CD4-positive, alpha-beta T cell (primary cell): ENCODE measurements at regions not wholly inside any gene's neighbourhood (a gene's known extent, or its start where the extent isn't known, plus 50 kb on each side); places are given as distances from the start of the nearest gene placed in this dataset.

Experiments used
- ATAC-seq: fragments of 200-7000 bp; cut with Tn5 transposase; one replicate; pipeline ENCODE4 v1.10.0; 2022; ENCODE audit warnings: mild to moderate bottlenecking; ENCODE audit not compliant: poor library complexity
- CTCF ChIA-PET: fragments of 350-600 bp; sonication (Branson Sonifier 250); formaldehyde crosslinking; loops from one replicate; lab custom pipeline; 2021; ENCODE audit warnings: antibody characterized with exemption, inconsistent platforms; lab: Charles Lee
- POLR2A ChIA-PET: fragments of 350-600 bp; sonication (Branson Sonifier 250); formaldehyde crosslinking; loops from one replicate; lab custom pipeline; 2021; ENCODE audit warnings: antibody characterized with exemption, inconsistent platforms; lab: Charles Lee
- DNase-seq, 14 experiments: peaks; one replicate each; pipeline ENCODE4 v3.0.0-alpha.2; 2013 to 2020; ENCODE audit warnings: mixed read lengths in 2 of 14
- H3K27ac ChIP-seq, 2 donors: one replicate each; pipeline versions ENCODE4 v1.5.1 to v1.7.0; 2013; ENCODE audit warnings: low read length in 2 of 2, low read depth in 1 of 2, mild to moderate bottlenecking in 1 of 2
- H3K27me3 ChIP-seq, 2 experiments: 1 replicate in 1 of 2; 2 replicates in 1 of 2; pipeline versions ENCODE4 v1.6.1 to v1.7.0; 2013; ENCODE audit warnings: low read length in 2 of 2, control low read depth in 1 of 2, mild to moderate bottlenecking in 1 of 2, moderate library complexity in 1 of 2; ENCODE audit not compliant: insufficient read depth in 2 of 2, control insufficient read depth in 1 of 2
- H3K36me3 ChIP-seq: one replicate; pipeline ENCODE4 v1.6.1; 2013; ENCODE audit warnings: low read length, control low read depth; ENCODE audit not compliant: insufficient read depth
- H3K4me1 ChIP-seq: one replicate; pipeline ENCODE4 v1.6.1; 2013; ENCODE audit warnings: low read length, control low read depth; ENCODE audit not compliant: insufficient read depth
- H3K4me3 ChIP-seq: one replicate; pipeline ENCODE4 v1.5.1; 2013; ENCODE audit warnings: mild to moderate bottlenecking, low read length, moderate library complexity
- H3K9me3 ChIP-seq, 2 experiments: 1 replicate in 1 of 2; 2 replicates in 1 of 2; pipeline versions ENCODE4 v1.6.1 to v1.7.0; 2013; ENCODE audit warnings: low read length in 2 of 2, mild to moderate bottlenecking in 2 of 2, control low read depth in 1 of 2, moderate library complexity in 1 of 2; ENCODE audit not compliant: control insufficient read depth in 1 of 2, insufficient read depth in 1 of 2
- H3K27ac Mint-ChIP-seq: one replicate; pipeline ENCODE4 v1.8.0; 2020; ENCODE audit warnings: mixed read lengths
- H3K27me3 Mint-ChIP-seq: one replicate; pipeline ENCODE4 v1.8.0; 2021; ENCODE audit warnings: mixed read lengths
- H3K36me3 Mint-ChIP-seq: one replicate; pipeline ENCODE4 v1.8.0; 2021; ENCODE audit warnings: low read depth, mixed read lengths
- H3K4me1 Mint-ChIP-seq: one replicate; pipeline ENCODE4 v1.8.0; 2021; ENCODE audit warnings: low read depth, mixed read lengths
- H3K4me3 Mint-ChIP-seq: one replicate; pipeline ENCODE4 v1.8.0; 2020; ENCODE audit warnings: mild to moderate bottlenecking, mixed read lengths
- H3K9me3 Mint-ChIP-seq: one replicate; pipeline ENCODE4 v1.8.0; 2020; ENCODE audit warnings: mixed read lengths
- CTCF ChIP-seq: fragments of 200-600 bp; IDR thresholded peaks from one replicate; pipeline ENCODE4 v1.8.0; 2022; ENCODE audit warnings: antibody characterized with exemption, mild to moderate bottlenecking
- intact Hi-C, 2 experiments: fragments of 100-400 bp; cut with DNase I in 1 of 2; cut with micrococcal nuclease in 1 of 2; formaldehyde crosslinking; loops; one replicate each; pipeline versions ENCODE4 v1.15.1 to v1.9.0; 2023 to 2025; cut with DNase I, micrococcal nuclease

- ChIA-PET POLR2A (no interaction called here), CTCF (no interaction called here)
- Histone ChIP-seq H3K27ac (no peak overlapping the region), H3K36me3 (no peaks in the 10 kb centered on the region), H3K4me1 (peaks cover 45% of the 10 kb centered on the region), H3K27me3 (no peaks in the 10 kb centered on the region), H3K4me3 (no peak overlapping the region), H3K9me3 (no peaks in the 10 kb centered on the region)
- peaks cover 38% of the 10 kb centered on the region for H3K4me1 Mint-ChIP-seq
- TF ChIP-seq CTCF: no peak
- no peaks in the 10 kb centered on the region for H3K36me3 Mint-ChIP-seq
- H3K27me3 Mint-ChIP-seq: no peaks in the 10 kb centered on the region
- no peaks in the 10 kb centered on the region for H3K9me3 Mint-ChIP-seq
- ATAC-seq (no peak), DNase-seq (no peak)
- no peak overlapping the region for H3K4me3 Mint-ChIP-seq
- intact Hi-C loops: no loop called here
- H3K27ac Mint-ChIP-seq: no peak overlapping the region
These were observed 59.8 kb upstream of the USP3 start for GRCh38 chr15:63444611-63445010.

GRCh38 chr15:63446255-63446654 lies 58.1 kb upstream of the USP3 start:
- Mint-ChIP-seq H3K9me3 (no peaks in the 10 kb centered on the region), H3K27ac (peak overlapping the region; percentile 79), H3K36me3 (no peaks in the 10 kb centered on the region), H3K4me1 (peaks cover 21% of the 10 kb centered on the region), H3K4me3 (no peak overlapping the region), H3K27me3 (no peaks in the 10 kb centered on the region)
- CTCF ChIA-PET: interaction anchor here (1.1 to 2.5 kb wide), 4 partner anchors 9 to 20 kb away, joined by 3 to 11 read pairs (median 4); no protein-coding TSS in a partner anchor
- H3K27me3 ChIP-seq: no peaks in the 10 kb centered on the region
- H3K9me3 ChIP-seq: no peaks in the 10 kb centered on the region
- H3K36me3 ChIP-seq: no peaks in the 10 kb centered on the region
- POLR2A ChIA-PET: interaction anchor here (2.3 kb wide), 1 partner anchor 9 kb away, joined by 11 read pairs; no protein-coding TSS in a partner anchor
- TF ChIP-seq CTCF: no peak
- peaks cover 30% of the 10 kb centered on the region for H3K4me1 ChIP-seq
- ATAC-seq (peak; percentile 89), DNase-seq (peak in 5 of 14 experiments; percentile 7 to 82 (median 56))
- H3K27ac ChIP-seq: no peak overlapping the region
- intact Hi-C loops: loop anchor here in 1 of 2 experiments (2.0 kb wide), 1 partner anchor 33 kb away; no protein-coding TSS in a partner anchor
- H3K4me3 ChIP-seq: no peak overlapping the region

- Histone ChIP-seq H3K4me3 (no peak overlapping the region), H3K9me3 (no peaks in the 10 kb centered on the region), H3K27ac (no peak overlapping the region), H3K36me3 (no peaks in the 10 kb centered on the region), H3K4me1 (peaks cover 21% of the 10 kb centered on the region), H3K27me3 (no peaks in the 10 kb centered on the region)
- TF ChIP-seq CTCF: no peak
- H3K4me3 Mint-ChIP-seq: no peak overlapping the region
- no peaks in the 10 kb centered on the region for H3K9me3 Mint-ChIP-seq
- no peaks in the 10 kb centered on the region for H3K36me3 Mint-ChIP-seq
- ChIA-PET CTCF (interaction anchor here (1.1 to 2.5 kb wide), 3 partner anchors 10 to 19 kb away, joined by 3 to 11 read pairs (median 4); no protein-coding TSS in a partner anchor), POLR2A (interaction anchor here (2.3 kb wide), 1 partner anchor 10 kb away, joined by 11 read pairs; no protein-coding TSS in a partner anchor)
- no peaks in the 10 kb centered on the region for H3K27me3 Mint-ChIP-seq
- H3K27ac Mint-ChIP-seq: peak overlapping the region; percentile 79
- intact Hi-C loops: loop anchor here in 1 of 2 experiments (2.0 kb wide), 1 partner anchor 32 kb away; no protein-coding TSS in a partner anchor
- peaks cover 12% of the 10 kb centered on the region for H3K4me1 Mint-ChIP-seq
- ATAC-seq (no peak), DNase-seq (no peak)
These were observed 57.2 kb upstream of the USP3 start for GRCh38 chr15:63447017-63447676.
